NCI-H1694 (cell line): ENCODE measurements at regions not wholly inside any gene's neighbourhood (a gene's known extent, or its start where the extent isn't known, plus 50 kb on each side); places are given as distances from the start of the nearest gene placed in this dataset.
"Not testable (repeated sequence)": the region's sequence is repeated elsewhere in the genome, so short reads cannot be mapped to it uniquely, and the experiment has no call there.

Experiments used
- DNase-seq: peaks from one replicate; lab custom pipeline; 2025; lab: John Stamatoyannopoulos, UW

DNA sequence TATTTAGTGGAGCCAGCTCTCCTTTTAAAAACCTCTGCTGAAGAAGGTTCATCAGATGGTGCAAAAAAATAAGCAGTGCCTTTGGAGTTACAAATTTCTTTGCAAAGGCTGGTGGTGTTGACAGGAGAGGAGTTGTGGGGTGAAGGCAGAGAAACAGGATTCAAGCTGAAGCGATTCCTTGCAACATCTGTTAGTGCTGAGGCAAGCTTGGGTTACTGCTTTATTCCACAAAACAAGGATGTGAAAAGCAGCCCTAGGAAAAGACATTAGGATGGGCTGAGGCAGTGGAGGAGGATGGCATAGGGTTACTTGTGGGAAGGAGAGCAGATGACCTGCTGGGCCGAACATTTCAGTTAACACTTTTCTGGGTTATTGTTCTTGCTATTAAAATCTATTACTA lies 390.7 kb downstream of the DLEU7 start:
- no peak for DNase-seq

DNA sequence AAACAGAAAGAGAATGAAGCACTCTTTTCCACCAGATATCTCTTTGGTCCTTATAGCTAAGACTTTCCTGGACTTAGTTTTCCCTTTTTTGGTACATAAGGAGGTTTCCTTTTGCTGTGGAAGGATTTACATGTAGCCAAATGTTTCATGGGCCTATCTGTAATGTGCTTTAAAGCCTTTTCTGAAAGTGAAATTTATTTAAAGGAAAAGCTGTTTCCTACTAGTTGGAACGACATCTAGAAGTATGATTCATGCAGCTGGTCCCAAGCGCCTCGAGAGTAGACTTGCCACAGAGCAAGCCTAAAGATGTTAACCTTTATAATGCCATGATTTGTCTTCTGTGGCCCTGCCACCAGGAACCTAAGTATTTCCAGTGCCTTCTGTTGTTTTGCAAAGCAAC lies 390.3 kb downstream of the DLEU7 start:
- no peak for DNase-seq

DNA sequence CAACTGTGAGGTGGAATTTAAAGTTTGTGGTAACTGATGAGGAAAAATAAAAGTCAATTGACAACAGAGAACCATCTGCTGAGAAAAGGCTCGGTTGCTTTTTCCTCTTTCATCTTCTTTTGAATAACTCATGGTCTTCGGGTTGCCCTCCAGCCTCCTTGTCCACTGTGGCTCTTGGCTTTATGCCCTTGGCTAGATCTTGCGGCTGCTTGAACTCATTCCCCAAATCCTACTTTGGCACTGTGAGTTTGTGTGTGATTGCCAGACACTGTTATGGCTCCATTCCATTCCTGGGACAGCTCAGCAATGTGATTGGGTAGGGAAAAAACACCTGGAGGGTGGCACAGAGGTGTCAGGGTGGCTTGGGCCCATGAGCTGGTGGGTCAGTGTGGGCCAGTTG lies 387.4 kb downstream of the DLEU7 start:
- no peak for DNase-seq

DNA sequence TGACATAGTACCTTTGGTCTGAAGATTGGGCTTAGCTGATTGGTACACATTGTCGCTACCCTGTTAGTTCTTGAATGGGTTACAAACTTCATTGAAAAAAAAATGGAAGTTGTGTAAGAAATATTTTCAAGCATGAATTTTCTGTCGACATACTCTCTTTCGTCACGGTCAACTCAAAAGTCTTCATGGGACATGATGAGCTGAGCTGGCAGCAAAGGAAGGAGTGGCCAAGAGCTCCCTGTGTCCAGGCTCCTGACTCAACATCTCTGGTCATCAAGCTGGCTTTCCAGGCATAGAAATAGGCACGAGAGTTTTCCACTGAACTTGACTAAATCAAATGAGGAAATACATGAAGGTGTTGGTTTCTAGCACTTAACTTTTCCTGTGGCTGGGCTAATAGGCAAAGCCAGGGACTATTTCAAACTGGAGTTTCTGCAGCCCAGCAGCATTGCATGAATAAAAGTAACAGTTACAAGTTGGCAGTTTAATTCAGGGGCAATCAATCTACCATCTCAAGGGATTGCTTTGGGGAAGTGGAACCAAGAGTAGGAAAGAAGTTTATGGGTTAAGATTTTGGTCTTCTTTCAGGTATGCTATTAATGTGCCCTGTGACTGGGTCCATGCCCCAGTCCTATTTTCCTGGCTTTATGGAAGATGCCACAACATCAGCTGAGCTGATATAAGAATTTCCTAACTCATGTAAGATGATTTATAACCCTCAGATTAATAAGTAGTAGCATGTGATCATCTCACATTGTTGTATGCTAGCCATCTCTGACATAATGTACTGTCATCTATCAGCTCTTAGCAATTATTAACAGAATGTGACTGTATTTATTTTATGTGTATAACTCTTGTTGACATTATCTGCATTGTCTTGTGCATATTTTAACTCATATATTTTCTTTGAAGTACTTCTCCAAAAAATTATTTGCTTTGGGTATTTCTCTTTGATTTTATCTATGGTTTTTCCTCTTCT lies 385.8 kb downstream of the DLEU7 start:
- no peak for DNase-seq

DNA sequence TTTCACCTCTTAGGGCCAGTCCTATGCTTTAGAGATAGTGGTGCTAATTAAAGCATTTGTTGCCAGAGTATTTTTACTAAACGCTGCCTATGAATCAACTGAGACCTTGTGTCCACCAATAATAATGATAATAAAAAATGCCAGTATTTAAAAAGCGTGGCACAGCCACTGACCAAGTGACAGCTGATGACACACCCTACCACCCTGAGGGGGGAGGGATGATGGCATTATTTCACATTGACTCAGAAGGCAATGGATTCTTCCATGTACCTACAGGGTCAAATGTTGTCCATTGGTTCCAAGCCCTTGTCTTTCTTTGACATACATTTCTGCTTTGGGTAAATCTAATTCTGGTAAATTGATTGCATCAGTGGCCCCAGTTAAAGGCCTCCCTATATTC lies 384.4 kb downstream of the DLEU7 start:
- DNase-seq, result no peak

DNA sequence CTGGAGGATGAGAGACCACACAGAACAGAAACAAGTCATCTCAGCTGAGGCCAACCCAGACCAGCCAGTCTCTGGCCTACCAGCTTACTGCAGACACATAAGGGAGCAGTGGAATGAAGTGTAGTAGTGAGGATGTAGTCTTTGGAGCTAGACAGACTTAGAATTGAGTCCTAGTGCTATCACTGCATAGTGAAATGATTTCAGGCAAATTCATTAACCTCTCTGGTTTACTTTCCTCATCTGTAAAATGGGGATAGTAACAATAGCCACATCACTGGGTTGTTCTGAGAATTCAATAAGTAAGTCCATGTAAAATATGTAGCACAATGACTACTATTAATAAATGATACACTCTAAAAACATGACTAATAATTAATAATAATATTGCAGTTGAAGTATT lies 383.8 kb downstream of the DLEU7 start:
- DNase-seq, result no peak

DNA sequence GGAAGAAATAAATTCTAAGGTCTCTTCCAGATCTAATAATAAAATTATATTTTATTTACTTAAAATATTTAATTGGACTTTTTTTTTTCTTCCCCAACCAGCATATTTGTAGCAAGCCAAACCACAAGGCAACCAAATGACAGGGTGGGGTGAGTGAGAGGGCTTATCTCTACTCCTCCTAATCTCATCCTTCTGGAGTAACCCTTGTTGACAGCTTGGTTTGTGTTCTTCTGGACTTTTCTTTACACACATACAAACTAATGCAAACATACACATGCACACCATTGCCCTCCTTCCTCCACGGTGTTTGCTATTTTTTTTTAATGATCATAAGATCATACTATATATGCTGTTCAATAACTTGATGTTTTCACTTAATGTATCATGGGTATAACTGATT lies 383.1 kb downstream of the DLEU7 start:
- no peak for DNase-seq

DNA sequence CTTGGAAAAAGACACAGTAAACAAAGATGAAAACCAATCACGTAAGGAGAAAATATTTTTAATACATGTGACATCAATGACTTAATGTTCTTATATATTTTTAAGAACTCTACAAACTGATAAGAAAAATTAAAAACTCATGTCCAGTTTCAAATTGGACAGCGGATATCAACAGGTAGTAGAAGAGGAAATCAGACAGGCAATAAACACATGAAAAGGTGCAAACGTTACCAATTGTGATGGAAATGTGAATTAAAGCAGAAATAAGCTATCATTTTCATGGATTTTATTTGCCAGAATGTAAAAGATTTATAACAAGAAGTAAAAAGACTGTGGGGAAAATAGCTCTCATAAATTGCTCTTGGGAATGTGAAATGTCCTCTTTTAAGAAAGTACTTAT lies 382.3 kb downstream of the DLEU7 start:
- no peak for DNase-seq

DNA sequence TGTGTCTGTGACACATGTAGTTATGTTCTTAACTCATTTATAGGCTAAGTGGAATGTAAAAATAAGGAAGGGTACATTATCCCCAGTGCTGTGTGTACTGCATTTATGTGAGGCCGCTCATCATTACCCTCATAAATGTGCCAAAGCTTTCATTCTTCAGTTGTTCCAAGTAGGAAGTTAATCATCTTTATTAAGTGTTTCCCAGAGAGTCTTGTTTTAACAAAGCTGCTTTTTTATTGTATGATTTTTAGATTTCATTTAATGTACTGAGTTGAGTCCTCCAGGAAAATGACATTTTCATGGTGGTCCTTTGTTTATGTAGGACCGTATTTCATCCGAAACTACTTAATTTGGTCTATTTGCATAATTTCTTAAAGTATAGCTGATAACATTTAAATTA lies 379.8 kb downstream of the DLEU7 start:
- no peak for DNase-seq

DNA sequence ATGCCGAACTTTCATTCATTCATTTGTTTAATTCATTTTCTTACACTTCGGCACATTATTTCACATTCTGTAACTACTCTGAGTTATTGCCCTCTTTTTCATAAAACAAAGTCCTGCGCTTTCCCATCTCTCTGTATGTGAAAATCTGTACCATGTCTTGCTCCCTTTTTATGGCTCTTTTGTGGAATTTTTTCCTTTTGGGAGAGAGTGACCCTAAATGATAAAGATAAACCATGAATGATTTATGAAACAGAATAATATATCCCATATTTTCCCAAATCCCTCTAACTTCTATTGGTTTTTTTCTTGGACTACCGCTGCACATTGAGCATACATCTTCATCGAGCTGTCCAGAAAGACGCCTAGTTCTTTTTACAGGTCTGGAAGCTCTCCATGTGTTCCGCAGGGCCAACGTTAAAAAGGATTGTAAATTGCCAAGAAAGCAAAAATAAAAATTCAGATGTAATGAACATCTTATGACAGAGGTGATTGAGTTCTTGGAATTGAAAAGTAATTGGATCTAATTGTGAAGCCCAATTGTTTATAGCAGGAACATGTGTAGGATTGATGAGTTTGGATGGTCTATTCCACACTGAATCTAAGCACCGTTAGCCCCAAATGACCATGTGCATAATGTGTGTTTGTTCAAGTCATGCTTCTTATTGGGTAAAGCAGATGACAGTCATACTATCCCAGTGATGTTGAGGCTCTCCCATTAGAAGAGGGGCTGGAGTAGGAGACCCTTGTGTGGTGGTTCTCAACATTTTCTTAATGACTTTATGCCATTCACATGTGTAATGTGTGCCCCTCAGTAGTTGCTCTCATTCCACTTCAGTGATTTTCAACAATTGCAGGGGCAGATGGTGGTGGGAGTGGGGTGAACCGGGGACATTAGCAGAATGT lies 378.9 kb downstream of the DLEU7 start:
- DNase-seq, result peak; percentile 46

DNA sequence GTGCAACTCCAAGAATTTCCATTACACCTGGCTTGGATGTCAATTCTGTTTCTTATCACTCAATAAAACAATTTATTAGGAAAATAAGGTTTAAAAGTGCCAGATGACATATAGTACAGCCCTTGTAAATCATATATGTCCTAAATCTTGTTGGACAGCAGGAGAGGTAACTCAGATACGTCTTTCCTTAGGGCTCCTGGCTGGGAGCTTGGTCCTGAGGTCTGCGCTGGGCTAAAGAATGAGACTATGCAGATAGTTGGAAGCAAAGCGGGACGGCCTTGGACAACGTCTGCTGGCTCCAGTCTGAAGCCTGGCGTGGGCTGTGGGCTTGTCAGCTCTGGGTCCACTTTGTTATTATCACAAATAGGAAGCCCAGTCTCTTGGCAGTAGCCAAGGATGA lies 377.0 kb downstream of the DLEU7 start:
- DNase-seq, result no peak

DNA sequence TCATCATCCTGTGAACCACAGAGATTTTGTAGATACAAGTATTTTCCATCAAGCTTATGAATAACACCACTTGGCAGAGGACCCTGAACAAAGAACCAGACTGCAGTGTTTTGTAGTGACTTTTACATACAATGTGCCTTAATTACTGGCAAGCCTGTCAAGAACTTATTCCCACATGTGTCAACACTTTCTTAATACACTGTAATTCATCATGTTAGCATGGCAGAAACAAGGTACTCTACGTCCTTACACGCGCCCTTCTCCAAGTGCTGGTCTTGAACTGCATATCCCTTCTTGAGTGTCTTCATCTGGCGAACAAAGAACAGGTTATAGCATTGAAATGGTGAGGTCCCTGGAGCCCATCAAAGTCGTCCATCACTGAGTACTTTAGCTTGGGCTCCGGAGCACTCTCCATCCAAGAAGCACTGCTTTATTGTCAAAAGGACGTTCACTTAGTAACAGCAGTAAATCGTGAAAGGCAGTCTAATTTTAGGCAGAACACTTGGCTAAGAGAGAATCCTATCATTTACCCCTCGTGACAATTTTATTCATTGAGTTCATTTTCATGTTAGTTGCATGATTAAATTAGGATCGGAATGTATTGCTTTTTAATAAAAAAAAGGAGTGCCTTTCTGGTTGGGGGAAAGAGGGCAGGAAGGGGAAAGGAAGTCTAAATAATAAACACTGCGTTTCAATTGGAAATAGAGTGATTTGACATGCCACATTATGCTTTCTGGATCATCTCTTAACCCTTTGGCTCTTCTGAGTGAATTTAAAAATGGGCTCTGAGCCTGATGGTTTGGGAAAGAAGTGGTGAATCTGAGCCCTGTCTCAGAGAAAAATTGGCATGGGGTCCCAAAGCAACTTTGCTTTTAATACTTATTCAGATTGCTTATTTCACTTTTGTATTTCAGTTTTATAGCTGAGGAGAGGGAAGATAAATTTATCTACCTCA lies 376.1 kb downstream of the DLEU7 start:
- DNase-seq, result no peak

DNA sequence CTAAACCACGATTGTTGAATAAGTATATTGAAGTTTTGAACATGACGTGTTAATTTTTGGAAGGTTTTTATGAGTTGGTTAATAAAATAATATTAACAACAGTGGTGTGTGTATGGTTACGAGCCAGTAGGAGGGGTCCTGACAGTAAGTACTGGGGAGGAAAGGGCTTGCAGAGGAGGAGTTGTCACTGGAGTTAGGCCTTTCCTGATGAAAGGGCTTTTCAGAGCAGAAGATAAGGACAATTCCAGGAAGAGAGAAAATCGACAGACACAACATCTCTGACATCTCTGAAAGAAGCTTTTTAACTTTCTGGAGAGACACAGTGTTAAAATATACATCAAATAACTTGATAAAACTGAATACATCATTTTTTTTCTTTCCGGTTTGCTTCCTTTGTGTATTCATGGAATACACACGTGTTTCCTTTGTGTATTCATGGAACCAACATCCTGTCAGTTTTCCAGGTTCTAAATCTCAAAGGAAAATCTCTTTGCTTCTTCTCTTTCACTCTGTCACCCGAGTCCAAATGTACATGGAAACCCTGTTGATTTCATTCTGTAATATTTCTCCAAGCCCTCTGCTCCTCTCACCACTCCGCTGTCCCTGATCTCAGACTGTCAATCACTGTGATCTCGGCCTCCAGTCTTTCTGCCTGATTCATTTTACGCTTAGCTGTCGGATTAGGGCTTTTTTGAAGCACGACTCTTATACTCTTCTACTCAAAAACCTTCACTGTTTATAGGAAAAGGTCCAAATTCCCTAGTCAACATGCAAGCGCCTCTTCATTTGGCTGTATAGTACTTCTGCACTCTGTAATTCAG lies 374.4 kb downstream of the DLEU7 start:
- DNase-seq, result no peak

DNA sequence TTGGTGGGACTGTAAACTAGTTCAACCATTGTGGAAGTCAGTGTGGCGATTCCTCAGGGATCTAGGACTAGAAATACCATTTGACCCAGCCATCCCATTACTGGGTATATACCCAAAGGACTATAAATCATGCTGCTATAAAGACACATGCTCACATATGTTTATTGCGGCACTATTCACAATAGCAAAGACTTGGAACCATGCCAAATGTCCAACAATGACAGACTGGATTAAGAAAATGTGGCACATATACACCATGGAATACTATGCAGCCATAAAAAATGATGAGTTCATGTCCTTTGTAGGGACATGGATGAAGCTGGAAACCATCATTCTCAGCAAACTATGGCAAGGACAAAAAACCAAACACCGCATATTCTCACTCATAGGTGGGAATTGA lies 370.4 kb downstream of the DLEU7 start:
- not testable (repeated sequence) for DNase-seq

DNA sequence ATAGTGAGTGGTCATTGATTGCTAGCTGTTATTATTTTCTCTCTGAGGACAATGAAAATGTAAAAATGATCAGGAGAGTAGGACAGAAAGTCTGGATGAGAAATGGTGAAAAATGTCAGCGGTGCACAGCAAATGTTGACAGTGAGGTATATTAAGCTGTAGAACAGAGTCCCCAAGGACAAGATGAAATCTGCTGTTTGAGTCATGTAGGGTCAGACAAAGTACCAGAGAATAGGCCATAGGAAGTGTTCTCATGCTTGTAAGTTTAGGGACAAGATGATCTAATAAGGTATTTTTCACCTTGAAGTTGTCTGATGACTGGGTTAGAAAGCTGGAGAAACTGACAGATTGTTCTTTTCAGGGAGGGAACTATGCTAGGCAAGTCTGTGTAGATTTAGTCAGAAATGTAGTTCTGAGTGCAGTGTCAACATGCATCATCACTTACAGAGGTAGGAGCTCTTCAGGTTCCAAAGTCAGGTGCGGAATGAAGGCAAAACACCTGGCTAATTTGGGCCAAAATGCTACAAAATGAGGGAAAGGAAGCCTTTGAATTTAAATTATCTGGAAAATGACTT lies 369.3 kb downstream of the DLEU7 start:
- DNase-seq, result no peak

DNA sequence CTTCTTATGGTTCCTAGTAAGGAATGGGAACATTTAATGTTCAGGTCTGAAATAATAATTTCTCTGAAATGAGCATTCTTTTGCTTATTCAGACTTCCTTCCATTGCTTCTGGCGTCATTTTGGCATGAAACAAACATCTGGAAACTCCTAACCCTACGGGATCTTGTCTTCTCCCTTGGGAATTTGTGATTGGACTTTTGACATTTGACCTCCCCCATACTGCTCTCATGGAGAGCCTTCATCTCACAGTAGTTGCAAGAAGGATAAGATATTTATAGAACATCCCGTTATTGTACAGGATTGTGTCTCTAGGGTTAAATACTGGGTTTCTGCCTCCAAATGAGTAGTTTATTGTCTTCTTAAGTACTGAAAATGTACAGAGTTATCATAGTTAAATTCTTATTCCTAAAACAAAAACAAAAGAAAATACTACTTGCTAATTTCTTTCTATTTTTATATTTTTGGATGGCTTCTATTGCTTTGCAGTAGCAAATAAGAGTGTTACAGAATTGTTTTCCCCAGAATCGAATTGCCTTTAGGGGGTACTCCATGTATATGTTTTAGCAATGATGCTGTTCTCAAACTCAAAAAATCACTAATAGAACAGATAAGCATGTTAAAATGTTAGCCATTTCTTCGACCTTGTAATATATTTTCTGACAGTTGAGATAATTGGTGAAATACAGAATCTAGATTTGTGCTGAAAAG lies 366.8 kb downstream of the DLEU7 start:
- DNase-seq, result no peak

DNA sequence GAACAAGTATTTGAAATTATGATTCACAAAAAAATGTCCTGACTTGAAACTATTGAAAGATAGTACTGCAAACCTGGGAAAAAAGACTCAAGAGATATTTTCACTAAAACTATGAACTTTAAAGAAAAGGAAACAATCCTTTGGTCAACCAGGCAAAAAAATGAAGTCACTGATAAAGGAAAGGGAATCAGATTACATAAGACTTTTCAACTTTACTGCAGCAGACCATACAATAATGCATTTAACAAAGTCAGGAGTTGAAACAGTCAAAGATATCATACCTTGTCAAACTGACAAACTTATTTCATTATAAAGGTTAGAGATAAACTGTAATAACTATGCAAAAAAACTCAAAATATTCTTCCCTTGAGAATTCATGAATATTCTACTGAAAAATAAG lies 361.6 kb downstream of the DLEU7 start:
- no peak for DNase-seq

DNA sequence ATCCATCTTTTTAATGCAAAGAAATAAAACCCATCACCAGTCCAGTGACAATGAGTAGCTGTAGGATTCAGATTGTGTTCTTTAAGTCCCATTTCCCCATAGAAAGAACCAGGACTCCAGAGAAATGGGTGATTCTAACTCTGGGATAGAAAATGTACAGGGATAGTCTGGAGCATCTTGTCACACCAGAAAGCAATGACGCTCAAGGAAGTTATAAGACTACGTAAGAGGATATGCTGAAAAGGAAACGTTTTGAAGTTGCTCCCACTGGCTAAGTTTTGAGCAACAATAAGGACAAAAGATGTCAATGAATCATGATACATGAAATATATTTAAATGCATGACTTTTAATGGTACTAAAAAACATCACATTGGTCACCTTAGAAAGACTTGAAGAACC lies 360.1 kb downstream of the DLEU7 start:
- no peak for DNase-seq

DNA sequence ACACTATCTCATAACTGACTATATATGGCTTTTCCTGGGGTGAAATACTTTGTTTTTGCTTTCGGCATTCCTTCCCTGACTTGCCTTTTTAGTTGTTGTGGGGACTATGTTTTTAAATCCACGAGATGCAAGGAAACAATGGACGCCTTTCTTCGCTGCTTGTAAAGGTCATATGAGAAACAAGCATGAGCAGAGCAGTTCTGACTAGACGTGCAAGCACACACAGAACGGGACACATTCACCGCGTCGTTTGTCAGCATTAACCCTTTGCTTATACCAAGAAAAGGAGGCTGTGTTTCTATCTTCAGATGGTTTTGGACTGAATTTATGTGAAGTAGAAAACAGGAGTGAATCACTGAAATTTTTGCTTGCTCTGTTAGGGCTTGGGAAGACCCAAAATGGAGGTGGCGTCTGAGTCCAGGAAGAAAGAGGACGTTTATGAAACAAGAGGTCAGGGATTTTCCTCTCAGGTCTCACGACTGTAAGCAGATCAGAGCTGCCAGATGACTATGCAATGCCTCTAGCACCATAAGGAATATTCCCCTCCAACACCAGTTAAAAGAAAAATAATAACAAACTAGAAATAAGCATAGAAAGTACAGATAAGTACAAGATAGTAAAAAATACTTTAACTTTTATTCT lies 358.9 kb downstream of the DLEU7 start:
- no peak for DNase-seq
